GM18907 (cell line): ENCODE measurements at regions not wholly inside any gene's neighbourhood (a gene's known extent, or its start where the extent isn't known, plus 50 kb on each side); places are given as distances from the start of the nearest gene placed in this dataset.
"Not testable (repeated sequence)": the region's sequence is repeated elsewhere in the genome, so short reads cannot be mapped to it uniquely, and the experiment has no call there.

Experiments
- ATAC-seq: cut with Tn5 transposase; IDR thresholded peaks from one replicate; pipeline ENCODE4 v1.9.1; 2021; ENCODE audit warnings: mild to moderate bottlenecking, moderate library complexity; ENCODE audit not compliant: unreplicated experiment

DNA sequence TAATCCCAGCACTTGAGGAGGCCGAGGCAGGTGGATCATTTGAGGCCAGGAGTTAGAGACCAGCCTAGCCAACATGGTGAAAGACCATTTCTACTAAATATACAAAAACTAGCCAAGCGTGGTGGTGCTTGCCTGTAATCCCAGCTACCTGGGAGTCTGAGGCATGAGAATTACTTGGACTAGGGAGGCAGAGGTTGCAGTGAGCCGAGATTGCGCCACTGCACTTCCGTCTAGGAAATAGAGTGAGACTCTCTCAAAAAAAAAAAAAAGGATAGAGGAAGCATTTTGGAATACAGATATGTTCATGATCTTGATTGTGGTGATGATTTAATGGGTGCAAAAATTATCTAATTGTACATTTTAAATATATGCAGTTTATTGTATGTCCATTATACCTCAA lies 67.8 kb upstream of the GBE1 start:
- ATAC-seq = not testable (repeated sequence)

DNA sequence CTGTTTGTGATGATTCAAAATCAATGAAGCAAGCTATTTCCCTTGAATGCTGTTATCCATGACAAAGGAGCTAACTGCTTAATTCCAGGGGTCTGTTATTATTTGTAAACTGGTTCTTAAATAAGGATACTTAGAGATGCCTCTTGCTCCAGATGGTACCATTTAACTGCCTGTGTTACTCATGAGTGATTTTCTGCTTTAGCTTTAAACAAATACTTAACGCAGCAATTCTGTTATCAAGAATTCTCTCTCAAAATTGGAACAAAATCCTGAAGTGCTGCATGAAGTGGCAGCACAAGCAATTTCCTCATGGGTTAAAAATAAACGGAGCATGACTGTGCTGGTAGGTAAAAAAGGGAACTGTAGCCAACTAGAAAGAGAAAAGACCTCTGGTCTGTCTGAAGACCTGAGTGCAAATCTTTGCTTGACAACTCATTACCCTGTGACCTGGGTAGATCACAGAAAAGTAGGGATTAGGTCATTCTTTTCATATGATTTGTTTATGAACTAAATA lies 62.5 kb upstream of the GBE1 start:
- peak; percentile 99 for ATAC-seq

DNA sequence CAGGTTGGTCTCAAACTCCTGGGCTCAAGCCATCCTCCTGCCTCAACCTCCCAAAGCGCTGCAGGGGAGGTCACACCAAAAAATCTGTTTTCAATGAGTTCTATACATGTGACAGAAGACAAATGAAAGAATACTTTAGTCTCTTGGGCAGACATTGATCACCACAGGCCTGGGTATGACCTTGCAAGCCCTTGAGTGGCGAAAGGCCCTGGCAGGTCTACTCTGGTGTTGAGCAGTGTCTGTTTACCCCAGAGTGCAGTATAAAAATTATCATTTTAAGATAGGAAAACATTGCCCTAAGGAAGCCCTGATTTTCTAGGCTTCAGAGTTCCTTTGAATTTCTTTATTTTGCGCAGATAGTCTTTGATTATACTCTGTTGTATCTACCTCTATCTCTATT lies 61.6 kb upstream of the GBE1 start:
- ATAC-seq = no peak

DNA sequence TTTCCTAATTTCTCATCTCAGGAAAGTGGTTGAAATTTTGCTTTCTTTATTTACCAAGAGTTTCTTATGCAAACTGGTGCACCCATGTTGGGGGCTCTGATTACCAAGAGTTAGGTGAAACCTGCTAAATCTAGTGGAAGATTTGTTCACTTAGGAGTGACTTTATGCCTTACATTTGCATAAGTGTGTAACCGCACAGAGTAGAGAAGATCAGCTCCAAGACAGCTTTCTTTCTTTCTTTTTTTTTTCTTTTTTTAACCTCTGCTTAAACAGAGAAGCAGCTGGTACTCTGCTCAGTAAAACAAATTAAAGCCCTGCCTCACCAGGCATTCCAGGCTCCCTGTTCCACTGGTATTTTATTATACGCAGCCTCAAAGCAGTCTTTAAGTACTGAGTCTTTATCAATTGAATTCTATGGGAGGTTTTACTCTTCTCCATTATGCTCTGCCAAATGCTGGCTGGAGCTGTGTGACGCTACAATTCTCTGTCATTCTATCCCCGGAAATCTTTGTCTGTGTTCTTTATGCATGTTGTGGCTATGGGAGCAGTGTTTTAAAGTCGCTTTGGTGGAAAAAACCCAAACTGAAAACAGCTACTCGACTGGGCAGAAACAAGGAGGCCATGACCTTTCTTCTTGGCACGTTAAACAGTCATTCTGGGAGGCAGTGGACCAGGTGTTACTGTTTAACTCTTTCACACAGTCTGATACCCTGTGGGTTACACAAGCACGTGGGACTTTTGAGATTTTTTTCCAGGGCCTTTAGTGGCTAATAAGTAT lies 55.2 kb upstream of the GBE1 start:
- ATAC-seq = peak; percentile 99

DNA sequence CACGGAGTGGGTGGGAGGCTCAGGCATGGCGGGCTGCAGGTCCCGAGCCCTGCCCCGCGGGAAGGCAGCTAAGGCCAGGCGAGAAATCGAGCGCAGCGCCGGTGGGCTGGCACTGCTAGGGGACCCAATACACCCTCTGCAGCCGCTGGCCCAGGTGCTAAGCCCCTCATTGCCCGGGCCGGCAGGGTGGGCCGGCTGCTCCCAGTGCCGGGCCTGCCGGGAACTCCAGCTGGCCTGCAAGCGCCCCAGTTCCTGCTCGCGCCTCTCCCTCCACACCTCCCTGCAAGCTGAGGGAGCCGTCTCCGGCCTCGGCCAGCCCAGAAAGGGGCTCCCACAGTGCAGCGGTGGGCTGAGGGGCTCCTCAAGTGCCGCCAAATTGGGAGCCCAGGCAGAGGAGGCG lies 50.7 kb upstream of the GBE1 start:
- ATAC-seq = not testable (repeated sequence)
